GM23248 (cell line): ENCODE measurements at regions not wholly inside any gene's neighbourhood (a gene's known extent, or its start where the extent isn't known, plus 50 kb on each side); places are given as distances from the start of the nearest gene placed in this dataset.

Experiments used
- DNase-seq: peaks from one replicate; pipeline ENCODE4 v3.0.0-alpha.2; 2015
- H2AFZ ChIP-seq: fragments of 200-600 bp; sonication (generic); 2 replicates; pipeline ENCODE4 v1.6.1; 2016; ENCODE audit warnings: antibody characterized with exemption
- H3F3A ChIP-seq: fragments of 200-600 bp; sonication (generic); 2 replicates; pipeline ENCODE4 v1.6.1; 2016; ENCODE audit warnings: mild to moderate bottlenecking, antibody characterized with exemption, mixed run types; ENCODE audit not compliant: insufficient read depth
- H3K27ac ChIP-seq: fragments of 200-600 bp; sonication (generic); 2 replicates; pipeline ENCODE4 v1.5.1; 2016; ENCODE audit warnings: mild to moderate bottlenecking
- H3K27me3 ChIP-seq: fragments of 200-600 bp; sonication (generic); replicated peaks from 2 replicates; pipeline ENCODE4 v1.6.1; 2016; ENCODE audit warnings: mild to moderate bottlenecking; ENCODE audit not compliant: insufficient read depth
- H3K36me3 ChIP-seq: fragments of 200-600 bp; sonication (generic); 2 replicates; pipeline ENCODE4 v1.6.1; 2016; ENCODE audit warnings: low read depth, mild to moderate bottlenecking
- H3K4me1 ChIP-seq: fragments of 200-600 bp; sonication (generic); 2 replicates; pipeline ENCODE4 v1.6.1; 2016; ENCODE audit warnings: mild to moderate bottlenecking; ENCODE audit not compliant: insufficient read depth
- H3K4me2 ChIP-seq: fragments of 200-600 bp; sonication (generic); one replicate; pipeline ENCODE4 v1.6.1; 2016; ENCODE audit warnings: mild to moderate bottlenecking; ENCODE audit not compliant: unreplicated experiment
- H3K4me3 ChIP-seq: fragments of 200-600 bp; sonication (generic); 2 replicates; pipeline ENCODE4 v1.5.1; 2016; ENCODE audit warnings: mild to moderate bottlenecking
- H3K79me2 ChIP-seq: fragments of 200-600 bp; sonication (generic); 2 replicates; pipeline ENCODE4 v1.6.1; 2016; ENCODE audit warnings: mild to moderate bottlenecking; ENCODE audit not compliant: insufficient read depth
- H3K9ac ChIP-seq: fragments of 200-600 bp; sonication (generic); 2 replicates; pipeline ENCODE4 v1.6.1; 2016; ENCODE audit warnings: mild to moderate bottlenecking
- H3K9me2 ChIP-seq: fragments of 200-600 bp; sonication (generic); 2 replicates; pipeline ENCODE4 v1.6.1; 2016; ENCODE audit warnings: mixed run types, mild to moderate bottlenecking, moderate library complexity; ENCODE audit not compliant: insufficient read depth
- H3K9me3 ChIP-seq: fragments of 200-600 bp; sonication (generic); one replicate; pipeline ENCODE4 v1.6.1; 2017; ENCODE audit warnings: low read depth
- H4K20me1 ChIP-seq: fragments of 200-600 bp; sonication (generic); 2 replicates; pipeline ENCODE4 v1.6.0; 2016; ENCODE audit not compliant: insufficient read depth
- EZH2 ChIP-seq: fragments of 200-600 bp; sonication (generic); IDR thresholded peaks from 2 replicates; pipeline ENCODE4 v1.6.1; 2018; ENCODE audit warnings: antibody characterized with exemption, mild to moderate bottlenecking; ENCODE audit not compliant: insufficient read depth, poor library complexity, severe bottlenecking
- EZH2phosphoT487 ChIP-seq: fragments of 200-600 bp; sonication (generic); IDR thresholded peaks from 2 replicates; pipeline ENCODE4 v1.6.1; 2018; ENCODE audit warnings: antibody characterized with exemption, moderate library complexity, mild to moderate bottlenecking, low read depth; ENCODE audit not compliant: insufficient read depth
- WGBS, 2 experiments: methylation state at CpG; one replicate each; pipeline ENCODE4 v1.1.6; 2015 to 2017; ENCODE audit warnings: low lambda C conversion rate in 2 of 2, low coverage in 1 of 2; ENCODE audit errors: missing lambda C conversion rate in 2 of 2; 5-methylcytosine and 5-hydroxymethylcytosine counted together
- in situ Hi-C: fragments of 300-500 bp; cut with MboI; formaldehyde crosslinking; loops from 2 replicates; pipeline ENCODE4 v1.15.0; 2020

GRCh38 chrX:93428497-93428896 lies 244.9 kb downstream of the NAP1L3 start:
- TF ChIP-seq EZH2phosphoT487 (no peak), EZH2 (no peak)
- Histone ChIP-seq H3K36me3 (no peaks in the 10 kb centered on the region), H3K27me3 (no peaks in the 10 kb centered on the region), H3K79me2 (no peaks in the 10 kb centered on the region), H3K9me3 (no peaks in the 10 kb centered on the region), H3F3A (no peaks in the 10 kb centered on the region), H3K4me3 (no peak overlapping the region), H3K9ac (no peak overlapping the region), H2AFZ (no peak overlapping the region), H3K27ac (no peak overlapping the region), H3K9me2 (no peaks in the 10 kb centered on the region), H3K4me2 (no peak overlapping the region), H4K20me1 (no peaks in the 10 kb centered on the region), H3K4me1 (no peaks in the 10 kb centered on the region)
- no peak for DNase-seq
- in situ Hi-C loops: no loop called here
- 39 to 51% methylated on average over 3 of the region's 3 CpGs for WGBS, 2 experiments

- Histone ChIP-seq H3K4me2 (no peak overlapping the region), H3K36me3 (no peaks in the 10 kb centered on the region), H2AFZ (no peak overlapping the region), H3K4me3 (no peak overlapping the region), H3K27ac (no peak overlapping the region), H3K79me2 (no peaks in the 10 kb centered on the region), H3K27me3 (no peaks in the 10 kb centered on the region), H3K9ac (no peak overlapping the region), H3K9me3 (no peaks in the 10 kb centered on the region), H3F3A (no peaks in the 10 kb centered on the region), H4K20me1 (no peaks in the 10 kb centered on the region), H3K9me2 (no peaks in the 10 kb centered on the region), H3K4me1 (no peaks in the 10 kb centered on the region)
- in situ Hi-C loops: no loop called here
- WGBS, 2 experiments: 14 to 16% methylated on average over 6 of the region's 6 CpGs
- no peak for TF ChIP-seq EZH2phosphoT487
- no peak for TF ChIP-seq EZH2
- peak; percentile 24 for DNase-seq
Observed at GRCh38 chrX:93422693-93423092, 250.7 kb downstream of the NAP1L3 start.

GRCh38 chrX:93420525-93421082 lies 252.8 kb downstream of the NAP1L3 start:
- Histone ChIP-seq H3K4me1 (no peaks in the 10 kb centered on the region), H4K20me1 (no peaks in the 10 kb centered on the region), H3K79me2 (no peaks in the 10 kb centered on the region), H3K36me3 (no peaks in the 10 kb centered on the region), H3K27me3 (no peaks in the 10 kb centered on the region), H2AFZ (no peak overlapping the region), H3F3A (no peaks in the 10 kb centered on the region), H3K4me2 (no peak overlapping the region), H3K9me2 (no peaks in the 10 kb centered on the region), H3K9ac (no peak overlapping the region), H3K9me3 (no peaks in the 10 kb centered on the region), H3K4me3 (no peak overlapping the region), H3K27ac (no peak overlapping the region)
- TF ChIP-seq EZH2: no peak
- TF ChIP-seq EZH2phosphoT487: no peak
- in situ Hi-C loops: no loop called here
- WGBS, 2 experiments: 6 to 7% methylated on average over 7 of the region's 7 CpGs
- DNase-seq: no peak

- Histone ChIP-seq H3K4me1 (no peaks in the 10 kb centered on the region), H4K20me1 (no peaks in the 10 kb centered on the region), H3K27me3 (no peaks in the 10 kb centered on the region), H3K27ac (no peak overlapping the region), H3K79me2 (no peaks in the 10 kb centered on the region), H3K36me3 (no peaks in the 10 kb centered on the region), H3K4me2 (no peak overlapping the region), H2AFZ (no peak overlapping the region), H3K9ac (no peak overlapping the region), H3K9me3 (no peaks in the 10 kb centered on the region), H3K4me3 (no peak overlapping the region), H3K9me2 (no peaks in the 10 kb centered on the region), H3F3A (no peaks in the 10 kb centered on the region)
- WGBS, 2 experiments: 0 to 17% methylated on average over 2 of the region's 2 CpGs
- no peak for DNase-seq
- TF ChIP-seq EZH2phosphoT487 (no peak), EZH2 (no peak)
- in situ Hi-C loops: no loop called here
Observed at GRCh38 chrX:93420090-93420489, 253.3 kb downstream of the NAP1L3 start.

- TF ChIP-seq EZH2phosphoT487: no peak
- in situ Hi-C loops: no loop called here
- WGBS, 2 experiments: 0% methylated on average over 1 of the region's 1 CpG
Observed at GRCh38 chrX:93419642-93420041, 253.7 kb downstream of the NAP1L3 start.

More at GRCh38 chrX:93419642-93420041, 253.7 kb downstream of the NAP1L3 start:
- H4K20me1 ChIP-seq: no peaks in the 10 kb centered on the region
- H3K9ac ChIP-seq: no peak overlapping the region
- H3K9me2 ChIP-seq: no peaks in the 10 kb centered on the region
- H2AFZ ChIP-seq: no peak overlapping the region
- H3K36me3 ChIP-seq: no peaks in the 10 kb centered on the region
- no peaks in the 10 kb centered on the region for H3F3A ChIP-seq
- H3K27ac ChIP-seq: no peak overlapping the region
- DNase-seq: no peak
- H3K4me2 ChIP-seq: no peak overlapping the region
- H3K27me3 ChIP-seq: no peaks in the 10 kb centered on the region
- no peaks in the 10 kb centered on the region for H3K4me1 ChIP-seq
- no peaks in the 10 kb centered on the region for H3K79me2 ChIP-seq
- no peaks in the 10 kb centered on the region for H3K9me3 ChIP-seq
- H3K4me3 ChIP-seq: no peak overlapping the region
